Mammary epithelial cell (primary cell): ENCODE measurements at regions not wholly inside any gene's neighbourhood (a gene's known extent, or its start where the extent isn't known, plus 50 kb on each side); places are given as distances from the start of the nearest gene placed in this dataset.

Experiments
- EZH2 ChIP-seq: IDR thresholded peaks from 2 replicates; pipeline ENCODE4 v1.6.1; 2012; ENCODE audit warnings: low read length, inconsistent platforms, borderline replicate concordance
- TF ChIP-seq, protein P1 (sequence below), 2 donors: IDR thresholded peaks in 1 of 2; conservative IDR thresholded peaks in 1 of 2; 2 replicates each; pipeline ENCODE4 v1.5.1; 2011 to 2012; ENCODE audit warnings: inconsistent platforms in 2 of 2, low read length in 2 of 2, mild to moderate bottlenecking in 2 of 2, control low read depth in 1 of 2, low read depth in 1 of 2; ENCODE audit not compliant: insufficient read depth in 1 of 2; ENCODE audit errors: extremely low read depth in 1 of 2

DNA sequence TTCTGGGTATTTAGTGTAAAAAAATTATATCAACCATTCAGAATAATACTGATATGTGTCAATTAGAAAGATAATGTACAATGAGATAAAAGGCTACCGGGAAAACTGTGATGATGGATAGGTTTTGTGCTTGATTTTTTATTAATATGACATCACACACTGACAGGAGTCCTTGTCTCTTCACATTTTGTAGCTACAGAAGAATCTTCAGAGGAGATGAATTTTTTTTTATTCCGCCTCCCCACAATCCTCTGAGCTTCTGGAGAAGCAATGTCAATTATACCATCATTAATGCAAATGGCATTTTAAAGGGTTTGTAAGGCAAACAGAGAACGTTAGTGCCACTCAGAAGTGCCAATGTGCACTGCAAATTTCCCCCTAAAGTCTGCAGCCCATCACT is 131.7 kb upstream of the CCNG1 start:
- TF ChIP-seq, protein P1, sequence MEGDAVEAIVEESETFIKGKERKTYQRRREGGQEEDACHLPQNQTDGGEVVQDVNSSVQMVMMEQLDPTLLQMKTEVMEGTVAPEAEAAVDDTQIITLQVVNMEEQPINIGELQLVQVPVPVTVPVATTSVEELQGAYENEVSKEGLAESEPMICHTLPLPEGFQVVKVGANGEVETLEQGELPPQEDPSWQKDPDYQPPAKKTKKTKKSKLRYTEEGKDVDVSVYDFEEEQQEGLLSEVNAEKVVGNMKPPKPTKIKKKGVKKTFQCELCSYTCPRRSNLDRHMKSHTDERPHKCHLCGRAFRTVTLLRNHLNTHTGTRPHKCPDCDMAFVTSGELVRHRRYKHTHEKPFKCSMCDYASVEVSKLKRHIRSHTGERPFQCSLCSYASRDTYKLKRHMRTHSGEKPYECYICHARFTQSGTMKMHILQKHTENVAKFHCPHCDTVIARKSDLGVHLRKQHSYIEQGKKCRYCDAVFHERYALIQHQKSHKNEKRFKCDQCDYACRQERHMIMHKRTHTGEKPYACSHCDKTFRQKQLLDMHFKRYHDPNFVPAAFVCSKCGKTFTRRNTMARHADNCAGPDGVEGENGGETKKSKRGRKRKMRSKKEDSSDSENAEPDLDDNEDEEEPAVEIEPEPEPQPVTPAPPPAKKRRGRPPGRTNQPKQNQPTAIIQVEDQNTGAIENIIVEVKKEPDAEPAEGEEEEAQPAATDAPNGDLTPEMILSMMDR (conservative IDR thresholded peaks at IDR 0.05 in 1 of 2, IDR thresholded peaks at IDR 0.05 in 1 of 2; ENCODE audit: extremely low read depth in 1 of 2, insufficient read depth in 1 of 2, low read depth in 1 of 2, low read length in 2 of 2) = no peak
- TF ChIP-seq EZH2 = no peak
